HG03520 (cell line): ENCODE measurements at regions not wholly inside any gene's neighbourhood (a gene's known extent, or its start where the extent isn't known, plus 50 kb on each side); places are given as distances from the start of the nearest gene placed in this dataset.

Source experiments
- ATAC-seq: cut with Tn5 transposase; IDR thresholded peaks from one replicate; pipeline ENCODE4 v1.9.1; 2021; ENCODE audit warnings: mild to moderate bottlenecking, moderate library complexity; ENCODE audit not compliant: unreplicated experiment

GRCh38 chr2:120496235-120496634 is 150.3 kb downstream of the INHBB start:
- ATAC-seq: no peak

DNA sequence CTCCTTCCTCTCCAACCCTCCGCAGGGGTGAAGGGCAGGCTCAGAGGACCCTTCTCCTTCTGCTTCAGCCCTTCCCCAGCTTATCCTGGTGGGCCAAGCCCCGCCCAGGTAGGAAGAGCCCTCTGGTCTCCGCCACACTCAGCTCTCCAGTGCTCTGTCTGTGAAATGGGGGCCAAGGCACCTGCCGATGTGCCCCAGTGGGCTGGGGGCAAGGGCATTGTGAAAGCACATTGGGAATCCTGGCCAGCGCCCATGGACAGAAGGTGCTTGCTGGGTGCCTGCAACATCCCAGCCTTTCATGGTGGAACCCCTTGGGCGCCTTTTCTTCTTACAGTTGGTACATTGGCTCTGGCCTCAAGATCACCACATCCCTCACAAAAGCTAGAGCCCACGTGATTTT is 150.8 kb downstream of the INHBB start:
- ATAC-seq: no peak

- no peak for ATAC-seq
Observed at GRCh38 chr2:120497261-120497977, 151.5 kb downstream of the INHBB start.

GRCh38 chr2:120498121-120498520 is 152.2 kb downstream of the INHBB start:
- no peak for ATAC-seq

- no peak for ATAC-seq
Observed at GRCh38 chr2:120498576-120499394, 152.8 kb downstream of the INHBB start.

- no peak for ATAC-seq
Observed at GRCh38 chr2:120499784-120500495, 154.0 kb downstream of the INHBB start.

DNA sequence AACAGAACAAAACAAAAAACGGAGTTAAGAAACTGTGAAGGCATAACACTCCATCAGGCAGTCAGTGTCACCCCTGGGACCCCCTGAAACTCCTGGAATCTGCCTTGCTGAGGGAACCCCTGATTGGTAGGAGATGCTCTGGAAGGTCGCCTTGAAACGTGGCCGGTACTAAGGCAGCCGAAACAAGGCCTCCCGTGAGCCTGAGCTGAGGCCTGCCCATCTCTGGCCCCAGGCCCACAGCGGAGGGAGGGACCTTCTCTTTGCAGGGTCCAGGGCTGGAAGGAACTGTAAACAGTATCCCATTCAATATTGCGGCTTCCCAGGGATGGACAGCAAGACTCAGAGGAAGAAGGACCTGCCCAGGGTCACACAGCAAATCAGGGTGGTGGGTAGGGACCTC is 155.7 kb downstream of the INHBB start:
- no peak for ATAC-seq

GRCh38 chr2:120502357-120502756 is 156.4 kb downstream of the INHBB start:
- no peak for ATAC-seq

GRCh38 chr2:120502761-120503160 is 156.8 kb downstream of the INHBB start:
- ATAC-seq: no peak

DNA sequence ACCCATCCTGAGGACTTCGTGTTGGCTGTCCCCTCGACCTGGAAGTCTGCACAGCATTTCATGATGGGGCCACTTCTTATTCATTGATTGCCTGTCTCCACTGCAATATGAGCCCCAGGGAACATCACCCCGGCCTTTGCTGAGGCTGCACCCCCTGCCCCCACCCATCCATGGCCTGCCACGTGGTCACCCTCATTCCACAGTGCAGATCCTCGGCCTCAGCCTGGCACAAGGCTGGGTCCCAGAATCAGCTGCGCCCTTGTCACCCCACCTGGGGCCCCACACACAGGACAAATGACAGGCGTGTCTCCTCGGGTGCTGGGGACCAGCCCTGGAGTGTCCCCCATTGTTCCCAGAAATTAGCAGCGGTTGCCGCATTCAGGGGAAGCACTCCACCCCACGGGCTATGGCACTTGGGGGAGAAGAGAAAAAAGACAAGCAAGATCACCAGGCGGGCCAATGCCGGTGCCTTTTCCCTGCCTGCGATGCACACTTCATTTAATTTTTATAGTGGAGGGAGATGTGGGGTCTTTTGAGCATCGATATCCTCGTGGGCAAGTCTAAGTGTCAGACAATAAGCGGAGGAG is 157.4 kb downstream of the INHBB start:
- no peak for ATAC-seq

GRCh38 chr2:120503793-120504571 is 158.0 kb downstream of the INHBB start:
- ATAC-seq: no peak

- no peak for ATAC-seq
Observed at GRCh38 chr2:120504936-120505705, 159.2 kb downstream of the INHBB start.

DNA sequence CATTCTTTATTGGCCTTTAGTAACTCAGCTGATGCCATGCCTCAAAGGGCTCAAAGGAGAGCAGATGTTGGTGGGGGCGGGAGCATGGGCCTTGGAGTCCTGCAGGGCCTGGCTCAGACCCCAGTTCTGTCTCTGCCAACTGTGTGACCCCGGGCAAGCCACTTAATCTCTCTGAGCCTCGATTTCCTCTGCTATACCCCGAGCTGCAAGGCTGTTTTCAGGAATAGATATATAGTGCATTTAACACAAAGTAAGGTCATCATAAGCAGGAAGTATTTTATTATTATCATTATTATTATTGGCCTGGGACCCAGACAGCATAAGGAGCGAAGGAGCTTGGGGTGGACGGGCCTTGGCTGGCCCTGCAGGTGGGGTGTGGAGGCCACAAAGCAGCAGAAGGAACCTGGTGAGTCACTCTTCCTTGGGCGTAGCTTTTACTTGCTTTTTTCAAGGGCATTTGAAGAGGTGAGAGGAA is 162.7 kb downstream of the INHBB start:
- no peak for ATAC-seq

DNA sequence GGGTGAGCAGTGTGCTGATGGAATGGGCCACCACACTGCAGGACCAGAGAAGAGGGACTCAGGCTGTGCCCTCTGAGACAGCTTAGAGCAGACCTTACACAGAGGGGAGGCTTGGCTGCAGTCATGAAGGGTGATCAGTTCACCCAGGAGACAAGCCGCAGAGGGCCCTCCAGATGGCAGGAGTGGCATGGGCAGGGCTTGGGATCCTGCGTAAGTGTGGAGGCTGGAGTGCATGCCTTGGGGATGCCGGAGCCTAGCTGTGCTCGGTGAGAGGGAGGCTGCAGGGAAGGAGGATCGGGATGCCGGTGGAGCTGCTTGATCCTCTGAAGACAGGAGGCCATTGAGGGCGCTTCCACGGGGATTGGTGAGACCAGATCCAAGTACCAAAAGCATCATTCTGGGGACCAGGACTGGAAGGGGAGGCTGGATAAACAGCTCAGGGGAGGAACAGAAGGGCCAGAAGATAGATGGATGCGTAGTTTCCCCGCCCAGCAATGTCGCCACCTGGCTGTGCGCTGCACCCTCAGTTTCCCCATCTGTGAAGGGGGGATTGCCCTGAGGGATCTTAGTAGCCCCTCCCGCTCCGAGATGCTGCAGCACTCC is 163.4 kb downstream of the INHBB start:
- ATAC-seq: no peak

DNA sequence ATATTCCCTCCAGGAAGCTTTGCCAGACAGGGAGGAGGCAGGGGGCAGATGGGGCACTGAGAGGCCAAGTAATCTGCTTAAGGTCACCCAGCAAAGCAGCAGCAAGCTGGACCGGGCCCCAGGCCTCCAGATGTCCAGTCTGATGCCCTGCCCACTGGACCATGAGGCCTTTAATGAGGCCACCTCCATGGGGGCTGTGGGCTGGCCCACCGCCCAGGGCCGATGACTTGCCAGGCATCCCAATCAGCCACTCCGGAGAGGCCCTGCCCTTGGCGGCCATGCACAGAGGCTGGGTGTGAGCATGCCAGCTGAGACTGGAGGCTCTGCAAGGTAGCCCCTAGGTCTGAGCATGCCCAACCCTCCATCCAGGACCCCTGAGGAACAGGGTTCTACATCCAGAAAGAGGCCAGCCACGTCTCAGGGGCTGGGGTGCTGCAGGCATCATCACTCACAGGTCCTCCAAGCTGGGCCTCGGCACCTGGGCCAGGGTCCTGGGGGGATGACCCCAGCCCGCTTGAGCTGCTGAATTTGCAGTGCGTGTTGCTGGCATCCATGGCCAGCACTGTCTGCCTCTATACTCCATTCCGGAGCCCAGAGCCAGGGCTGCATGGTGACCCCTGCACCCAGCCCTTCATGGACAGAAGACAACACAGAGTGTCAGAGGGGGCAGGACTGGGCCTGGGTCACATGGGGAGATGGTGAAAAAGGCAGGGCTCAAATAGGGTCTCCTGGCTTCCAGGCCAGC is 164.2 kb downstream of the INHBB start:
- ATAC-seq: no peak

- no peak for ATAC-seq
Observed at GRCh38 chr2:120510751-120511395, 164.9 kb downstream of the INHBB start.

- no peak for ATAC-seq
Observed at GRCh38 chr2:120511536-120511935, 165.6 kb downstream of the INHBB start.
